Calu3 (cell line): ENCODE measurements at regions not wholly inside any gene's neighbourhood (a gene's known extent, or its start where the extent isn't known, plus 50 kb on each side); places are given as distances from the start of the nearest gene placed in this dataset.

Source experiments
- BruUV-seq: library from RNA; stranded (reverse); fragments of 400-500 nt; replicated peaks from 2 replicates; lab custom pipeline; 2021; lab: Mats Ljungman, UMichigan
- CTCF ChIA-PET: fragments of 300-600 bp; sonication (Branson Sonifier 250); formaldehyde crosslinking; loops from one replicate; lab custom pipeline; 2022; ENCODE audit warnings: antibody characterized with exemption; lab: Charles Lee
- DNase-seq: peaks from one replicate; pipeline ENCODE4 v3.0.0; 2022
- H3K27ac Mint-ChIP-seq: one replicate; pipeline ENCODE4 v1.8.0; 2022; ENCODE audit warnings: mixed read lengths; ENCODE audit not compliant: unreplicated experiment
- H3K27me3 Mint-ChIP-seq: one replicate; pipeline ENCODE4 v1.8.0; 2022; ENCODE audit warnings: mixed read lengths; ENCODE audit not compliant: unreplicated experiment
- H3K36me3 Mint-ChIP-seq: one replicate; pipeline ENCODE4 v1.8.0; 2022; ENCODE audit warnings: mild to moderate bottlenecking, moderate library complexity, mixed read lengths; ENCODE audit not compliant: insufficient read depth, unreplicated experiment
- H3K4me1 Mint-ChIP-seq: one replicate; pipeline ENCODE4 v1.8.0; 2022; ENCODE audit warnings: mild to moderate bottlenecking, low read depth, mixed read lengths; ENCODE audit not compliant: unreplicated experiment
- H3K4me3 Mint-ChIP-seq: one replicate; pipeline ENCODE4 v1.8.0; 2022; ENCODE audit warnings: mild to moderate bottlenecking, low read depth, moderate library complexity, mixed read lengths; ENCODE audit not compliant: unreplicated experiment
- H3K9me3 Mint-ChIP-seq: one replicate; pipeline ENCODE4 v1.8.0; 2022; ENCODE audit warnings: low read depth, mixed read lengths; ENCODE audit not compliant: unreplicated experiment
- CTCF ChIP-seq: fragments of 200-600 bp; IDR thresholded peaks from one replicate; pipeline ENCODE4 v1.8.0; 2022; ENCODE audit warnings: antibody characterized with exemption; ENCODE audit not compliant: unreplicated experiment
- intact Hi-C: fragments of 100-400 bp; cut with micrococcal nuclease; formaldehyde crosslinking; loops from one replicate; pipeline ENCODE4 v1.10.0; 2022; ENCODE audit not compliant: unreplicated experiment

DNA sequence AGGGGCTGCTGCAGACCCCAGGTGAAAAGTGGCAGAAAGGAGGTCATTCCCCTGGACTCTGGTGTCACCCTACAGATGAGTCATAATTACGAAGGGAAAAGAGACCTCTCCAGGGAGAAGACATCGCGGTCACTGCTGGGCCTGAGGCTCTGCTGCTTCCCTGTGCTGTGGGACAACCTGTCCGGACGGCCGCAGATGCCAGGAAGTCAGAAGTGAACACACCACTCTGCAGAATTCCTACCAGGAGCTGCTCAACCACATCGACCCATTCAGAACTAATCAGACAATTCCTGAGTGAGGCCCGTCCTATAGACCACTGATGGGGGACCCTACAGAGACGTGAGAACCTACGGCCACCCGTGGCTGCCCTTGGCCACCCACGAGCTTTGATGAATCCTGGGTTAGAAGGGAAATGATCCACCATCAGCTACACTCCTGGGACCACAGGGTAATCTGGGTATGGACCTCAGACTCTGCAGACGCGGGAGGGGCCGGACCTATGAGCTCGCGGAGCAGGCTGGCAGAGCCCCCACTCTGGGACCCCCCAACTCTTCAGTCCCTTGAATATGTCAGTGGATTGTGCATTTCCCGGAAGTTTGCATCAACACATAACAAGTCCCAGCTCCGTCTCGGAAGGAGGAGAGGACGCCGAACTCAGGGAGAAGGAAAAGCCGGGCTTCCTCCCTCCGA lies 636.7 kb downstream of the BRD1 start:
- no peak overlapping the region for H3K4me3 Mint-ChIP-seq
- H3K9me3 Mint-ChIP-seq = peaks cover 19% of the 10 kb centered on the region
- no peak for DNase-seq
- H3K4me1 Mint-ChIP-seq = no peaks in the 10 kb centered on the region
- no peaks in the 10 kb centered on the region for H3K36me3 Mint-ChIP-seq
- CTCF ChIA-PET = no interaction called here
- BruUV-seq = no TSS peak
- TF ChIP-seq CTCF = no peak
- H3K27me3 Mint-ChIP-seq = no peaks in the 10 kb centered on the region
- intact Hi-C loops = no loop called here
- no peak overlapping the region for H3K27ac Mint-ChIP-seq

DNA sequence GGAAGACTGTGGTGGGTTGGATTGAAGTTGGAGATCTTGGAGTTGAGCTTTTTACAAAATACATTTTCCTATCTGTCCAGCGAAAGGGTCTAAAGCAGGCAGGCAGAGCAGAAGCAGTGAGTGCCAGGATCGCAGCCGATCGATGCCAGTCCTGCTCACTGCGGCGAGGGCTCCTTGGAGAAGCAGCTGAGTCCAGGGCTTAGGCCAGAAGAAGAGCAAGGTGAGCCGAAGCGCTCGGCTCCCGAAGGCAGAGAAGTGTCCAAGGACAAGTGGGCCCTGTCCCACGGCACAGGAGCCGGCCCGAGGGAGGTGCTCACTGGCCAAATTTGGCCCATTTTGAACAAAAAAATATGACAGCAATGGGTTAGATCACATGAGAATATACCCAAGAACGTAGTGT lies 637.8 kb downstream of the BRD1 start:
- no peak for TF ChIP-seq CTCF
- CTCF ChIA-PET = no interaction called here
- H3K4me3 Mint-ChIP-seq = no peak overlapping the region
- intact Hi-C loops = no loop called here
- H3K36me3 Mint-ChIP-seq = no peaks in the 10 kb centered on the region
- BruUV-seq = no TSS peak
- DNase-seq = no peak
- H3K27me3 Mint-ChIP-seq = no peaks in the 10 kb centered on the region
- no peaks in the 10 kb centered on the region for H3K4me1 Mint-ChIP-seq
- no peak overlapping the region for H3K27ac Mint-ChIP-seq
- H3K9me3 Mint-ChIP-seq = peaks cover 23% of the 10 kb centered on the region

- no peak for TF ChIP-seq CTCF
- intact Hi-C loops = no loop called here
- no peak overlapping the region for H3K4me3 Mint-ChIP-seq
- H3K4me1 Mint-ChIP-seq = no peaks in the 10 kb centered on the region
- BruUV-seq = no TSS peak
- DNase-seq = no peak
- H3K27me3 Mint-ChIP-seq = no peaks in the 10 kb centered on the region
- H3K36me3 Mint-ChIP-seq = no peaks in the 10 kb centered on the region
- H3K27ac Mint-ChIP-seq = no peak overlapping the region
- peaks cover 23% of the 10 kb centered on the region for H3K9me3 Mint-ChIP-seq
- CTCF ChIA-PET = no interaction called here
Observed at GRCh38 chr22:49188591-49188990, 639.1 kb downstream of the BRD1 start.

GRCh38 chr22:49188091-49188490 lies 639.6 kb downstream of the BRD1 start:
- intact Hi-C loops = no loop called here
- Mint-ChIP-seq H3K27me3 (no peaks in the 10 kb centered on the region), H3K4me1 (no peaks in the 10 kb centered on the region), H3K4me3 (no peak overlapping the region), H3K9me3 (peaks cover 23% of the 10 kb centered on the region), H3K36me3 (no peaks in the 10 kb centered on the region), H3K27ac (no peak overlapping the region)
- BruUV-seq = no TSS peak
- CTCF ChIA-PET = no interaction called here
- no peak for DNase-seq
- TF ChIP-seq CTCF = no peak
